HL-60 (cell line): ENCODE measurements at regions not wholly inside any gene's neighbourhood (a gene's known extent, or its start where the extent isn't known, plus 50 kb on each side); places are given as distances from the start of the nearest gene placed in this dataset.

Experiments used
- DNase-seq, 2 experiments: peaks; one replicate each; pipeline ENCODE4 v3.0.0-alpha.2; 2010 to 2020; ENCODE audit warnings: low read depth in 1 of 2, low spot score in 1 of 2
- H3K27ac ChIP-seq: fragments of 250-450 bp; sonication (Bioruptor Pico); replicated peaks from 2 replicates; pipeline ENCODE4 v1.5.1; 2020; ENCODE audit warnings: mild to moderate bottlenecking, moderate library complexity
- H3K27me3 ChIP-seq: fragments of 250-450 bp; sonication (Bioruptor Pico); 2 replicates; pipeline ENCODE4 v1.5.1; 2021; ENCODE audit warnings: mild to moderate bottlenecking, moderate library complexity; ENCODE audit not compliant: insufficient read depth, poor library complexity, severe bottlenecking
- H3K4me3 ChIP-seq: replicated peaks from 2 replicates; pipeline ENCODE4 v1.5.1; 2011; ENCODE audit warnings: mild to moderate bottlenecking, control low read depth, low read length; ENCODE audit not compliant: insufficient read depth
- GABPA ChIP-seq: IDR thresholded peaks from 2 replicates; pipeline ENCODE4 v1.6.1; 2012; ENCODE audit warnings: low read depth
- POLR2AphosphoS5 ChIP-seq: IDR thresholded peaks from 2 replicates; pipeline ENCODE4 v1.6.1; 2012; ENCODE audit warnings: low read depth
- SPI1 ChIP-seq: IDR thresholded peaks from 2 replicates; pipeline ENCODE4 v1.6.1; 2012; ENCODE audit warnings: low read depth, mild to moderate bottlenecking, borderline replicate concordance
- TF ChIP-seq, protein P1 (sequence below): IDR thresholded peaks from 2 replicates; pipeline ENCODE4 v1.6.1; 2012; ENCODE audit warnings: low read depth; ENCODE audit not compliant: insufficient replicate concordance
- TF ChIP-seq, protein P2 (sequence below): IDR thresholded peaks from one replicate; pipeline ENCODE4 v1.5.1; 2011; ENCODE audit warnings: low read length, control low read depth, inconsistent platforms; ENCODE audit not compliant: insufficient read depth

- Histone ChIP-seq H3K4me3 (no peak overlapping the region), H3K27me3 (no peaks in the 10 kb centered on the region), H3K27ac (no peak overlapping the region)
- TF ChIP-seq, protein P1, sequence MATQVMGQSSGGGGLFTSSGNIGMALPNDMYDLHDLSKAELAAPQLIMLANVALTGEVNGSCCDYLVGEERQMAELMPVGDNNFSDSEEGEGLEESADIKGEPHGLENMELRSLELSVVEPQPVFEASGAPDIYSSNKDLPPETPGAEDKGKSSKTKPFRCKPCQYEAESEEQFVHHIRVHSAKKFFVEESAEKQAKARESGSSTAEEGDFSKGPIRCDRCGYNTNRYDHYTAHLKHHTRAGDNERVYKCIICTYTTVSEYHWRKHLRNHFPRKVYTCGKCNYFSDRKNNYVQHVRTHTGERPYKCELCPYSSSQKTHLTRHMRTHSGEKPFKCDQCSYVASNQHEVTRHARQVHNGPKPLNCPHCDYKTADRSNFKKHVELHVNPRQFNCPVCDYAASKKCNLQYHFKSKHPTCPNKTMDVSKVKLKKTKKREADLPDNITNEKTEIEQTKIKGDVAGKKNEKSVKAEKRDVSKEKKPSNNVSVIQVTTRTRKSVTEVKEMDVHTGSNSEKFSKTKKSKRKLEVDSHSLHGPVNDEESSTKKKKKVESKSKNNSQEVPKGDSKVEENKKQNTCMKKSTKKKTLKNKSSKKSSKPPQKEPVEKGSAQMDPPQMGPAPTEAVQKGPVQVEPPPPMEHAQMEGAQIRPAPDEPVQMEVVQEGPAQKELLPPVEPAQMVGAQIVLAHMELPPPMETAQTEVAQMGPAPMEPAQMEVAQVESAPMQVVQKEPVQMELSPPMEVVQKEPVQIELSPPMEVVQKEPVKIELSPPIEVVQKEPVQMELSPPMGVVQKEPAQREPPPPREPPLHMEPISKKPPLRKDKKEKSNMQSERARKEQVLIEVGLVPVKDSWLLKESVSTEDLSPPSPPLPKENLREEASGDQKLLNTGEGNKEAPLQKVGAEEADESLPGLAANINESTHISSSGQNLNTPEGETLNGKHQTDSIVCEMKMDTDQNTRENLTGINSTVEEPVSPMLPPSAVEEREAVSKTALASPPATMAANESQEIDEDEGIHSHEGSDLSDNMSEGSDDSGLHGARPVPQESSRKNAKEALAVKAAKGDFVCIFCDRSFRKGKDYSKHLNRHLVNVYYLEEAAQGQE = no peak
- TF ChIP-seq, protein P2, sequence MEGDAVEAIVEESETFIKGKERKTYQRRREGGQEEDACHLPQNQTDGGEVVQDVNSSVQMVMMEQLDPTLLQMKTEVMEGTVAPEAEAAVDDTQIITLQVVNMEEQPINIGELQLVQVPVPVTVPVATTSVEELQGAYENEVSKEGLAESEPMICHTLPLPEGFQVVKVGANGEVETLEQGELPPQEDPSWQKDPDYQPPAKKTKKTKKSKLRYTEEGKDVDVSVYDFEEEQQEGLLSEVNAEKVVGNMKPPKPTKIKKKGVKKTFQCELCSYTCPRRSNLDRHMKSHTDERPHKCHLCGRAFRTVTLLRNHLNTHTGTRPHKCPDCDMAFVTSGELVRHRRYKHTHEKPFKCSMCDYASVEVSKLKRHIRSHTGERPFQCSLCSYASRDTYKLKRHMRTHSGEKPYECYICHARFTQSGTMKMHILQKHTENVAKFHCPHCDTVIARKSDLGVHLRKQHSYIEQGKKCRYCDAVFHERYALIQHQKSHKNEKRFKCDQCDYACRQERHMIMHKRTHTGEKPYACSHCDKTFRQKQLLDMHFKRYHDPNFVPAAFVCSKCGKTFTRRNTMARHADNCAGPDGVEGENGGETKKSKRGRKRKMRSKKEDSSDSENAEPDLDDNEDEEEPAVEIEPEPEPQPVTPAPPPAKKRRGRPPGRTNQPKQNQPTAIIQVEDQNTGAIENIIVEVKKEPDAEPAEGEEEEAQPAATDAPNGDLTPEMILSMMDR = no peak
- no peak for TF ChIP-seq SPI1
- TF ChIP-seq POLR2AphosphoS5 = no peak
- no peak for TF ChIP-seq GABPA
- DNase-seq = no peak
Observed at GRCh38 chr2:220103596-220103995, 476.2 kb downstream of the SLC4A3 start.

GRCh38 chr2:220104871-220105351, 477.5 kb downstream of the SLC4A3 start:
- no peaks in the 10 kb centered on the region for H3K27me3 ChIP-seq
- H3K4me3 ChIP-seq = no peak overlapping the region

GRCh38 chr2:220106065-220106464, 478.6 kb downstream of the SLC4A3 start:
- no peak overlapping the region for H3K27ac ChIP-seq
- no peak overlapping the region for H3K4me3 ChIP-seq
- no peak for DNase-seq
- no peaks in the 10 kb centered on the region for H3K27me3 ChIP-seq
- no peak for TF ChIP-seq POLR2AphosphoS5
- TF ChIP-seq, protein P2 = no peak
- no peak for TF ChIP-seq SPI1
- no peak for TF ChIP-seq GABPA
- TF ChIP-seq, protein P1 = no peak

More at GRCh38 chr2:220104871-220105351, 477.5 kb downstream of the SLC4A3 start:
- H3K27ac ChIP-seq = no peak overlapping the region
- TF ChIP-seq POLR2AphosphoS5 (no peak), GABPA (no peak), SPI1 (no peak)
- TF ChIP-seq, protein P2 = no peak
- TF ChIP-seq, protein P1 = no peak
- no peak for DNase-seq
